Astrocyte of the spinal cord (primary cell): ENCODE measurements at regions not wholly inside any gene's neighbourhood (a gene's known extent, or its start where the extent isn't known, plus 50 kb on each side); places are given as distances from the start of the nearest gene placed in this dataset.

Source experiments
- DNase-seq: peaks from one replicate; pipeline ENCODE4 v3.0.0; 2011; ENCODE audit warnings: low read depth, low spot score
- H3K4me3 ChIP-seq: 2 replicates; pipeline ENCODE4 v1.5.1; 2011; ENCODE audit warnings: low read depth, mild to moderate bottlenecking, low read length, moderate library complexity
- in situ Hi-C: cut with HindIII; loops from 2 replicates; pipeline ENCODE4 v1.10.0; 2017; ENCODE audit warnings: low sequenced_read_pairs
- TF ChIP-seq, protein P1 (sequence below): IDR thresholded peaks from 2 replicates; pipeline ENCODE4 v1.5.1; 2012; ENCODE audit warnings: low read depth, mild to moderate bottlenecking, low read length, inconsistent platforms

GRCh38 chr10:9834434-9834833 lies 1183.2 kb upstream of the CELF2 start:
- H3K4me3 ChIP-seq, result no peak overlapping the region
- in situ Hi-C loops, result no loop called here
- TF ChIP-seq, protein P1, sequence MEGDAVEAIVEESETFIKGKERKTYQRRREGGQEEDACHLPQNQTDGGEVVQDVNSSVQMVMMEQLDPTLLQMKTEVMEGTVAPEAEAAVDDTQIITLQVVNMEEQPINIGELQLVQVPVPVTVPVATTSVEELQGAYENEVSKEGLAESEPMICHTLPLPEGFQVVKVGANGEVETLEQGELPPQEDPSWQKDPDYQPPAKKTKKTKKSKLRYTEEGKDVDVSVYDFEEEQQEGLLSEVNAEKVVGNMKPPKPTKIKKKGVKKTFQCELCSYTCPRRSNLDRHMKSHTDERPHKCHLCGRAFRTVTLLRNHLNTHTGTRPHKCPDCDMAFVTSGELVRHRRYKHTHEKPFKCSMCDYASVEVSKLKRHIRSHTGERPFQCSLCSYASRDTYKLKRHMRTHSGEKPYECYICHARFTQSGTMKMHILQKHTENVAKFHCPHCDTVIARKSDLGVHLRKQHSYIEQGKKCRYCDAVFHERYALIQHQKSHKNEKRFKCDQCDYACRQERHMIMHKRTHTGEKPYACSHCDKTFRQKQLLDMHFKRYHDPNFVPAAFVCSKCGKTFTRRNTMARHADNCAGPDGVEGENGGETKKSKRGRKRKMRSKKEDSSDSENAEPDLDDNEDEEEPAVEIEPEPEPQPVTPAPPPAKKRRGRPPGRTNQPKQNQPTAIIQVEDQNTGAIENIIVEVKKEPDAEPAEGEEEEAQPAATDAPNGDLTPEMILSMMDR, result no peak
- DNase-seq, result no peak

GRCh38 chr10:9845075-9845474 lies 1172.6 kb upstream of the CELF2 start:
- DNase-seq, result no peak

DNA sequence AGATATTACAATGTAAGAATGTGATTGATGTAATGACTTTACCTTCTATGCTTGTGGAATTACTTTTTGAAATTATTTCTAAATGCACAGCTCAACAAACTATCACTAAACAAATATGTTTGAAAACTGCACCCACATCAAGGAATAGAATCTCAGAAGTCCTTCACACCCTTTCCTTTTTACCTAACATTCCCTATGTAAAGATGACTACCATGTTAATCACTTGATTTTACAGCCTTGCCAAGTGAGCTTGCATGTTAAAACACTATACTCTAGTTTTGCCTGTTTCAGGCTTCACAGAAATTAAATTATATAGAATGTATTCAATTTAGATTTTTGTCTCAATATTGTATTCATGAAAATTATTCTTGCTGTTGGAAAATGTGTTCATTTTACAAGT lies 1169.4 kb upstream of the CELF2 start:
- DNase-seq, result no peak
- TF ChIP-seq, protein P1, result no peak
- H3K4me3 ChIP-seq, result no peak overlapping the region
- in situ Hi-C loops, result no loop called here

More at GRCh38 chr10:9845075-9845474, 1172.6 kb upstream of the CELF2 start:
- H3K4me3 ChIP-seq, result no peak overlapping the region
- TF ChIP-seq, protein P1, result no peak
- in situ Hi-C loops, result no loop called here

- TF ChIP-seq, protein P1, result no peak
- in situ Hi-C loops, result no loop called here
- no peak overlapping the region for H3K4me3 ChIP-seq
- DNase-seq, result no peak
Measured at GRCh38 chr10:9848981-9849380, 1168.7 kb upstream of the CELF2 start.

DNA sequence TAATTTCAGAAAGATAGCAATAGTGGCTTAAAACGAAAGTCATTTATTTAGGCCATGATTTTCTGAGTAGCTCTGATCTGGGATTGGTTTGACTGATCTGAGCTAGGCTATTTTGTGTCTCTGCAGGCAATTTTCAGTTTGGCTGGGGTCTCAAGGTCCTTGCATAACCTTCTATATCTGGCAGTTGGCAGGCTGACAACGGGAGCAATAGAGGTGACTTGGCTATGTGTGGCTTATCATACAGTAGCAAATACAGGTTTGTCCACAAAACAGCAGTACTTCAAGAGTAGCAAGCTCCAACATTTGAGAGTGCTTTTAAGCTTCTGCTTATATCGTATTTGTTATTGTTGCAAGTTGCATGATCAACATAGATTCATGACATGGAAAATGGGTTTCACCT lies 1167.3 kb upstream of the CELF2 start:
- in situ Hi-C loops, result no loop called here
- H3K4me3 ChIP-seq, result no peak overlapping the region
- no peak for DNase-seq
- TF ChIP-seq, protein P1, result no peak

DNA sequence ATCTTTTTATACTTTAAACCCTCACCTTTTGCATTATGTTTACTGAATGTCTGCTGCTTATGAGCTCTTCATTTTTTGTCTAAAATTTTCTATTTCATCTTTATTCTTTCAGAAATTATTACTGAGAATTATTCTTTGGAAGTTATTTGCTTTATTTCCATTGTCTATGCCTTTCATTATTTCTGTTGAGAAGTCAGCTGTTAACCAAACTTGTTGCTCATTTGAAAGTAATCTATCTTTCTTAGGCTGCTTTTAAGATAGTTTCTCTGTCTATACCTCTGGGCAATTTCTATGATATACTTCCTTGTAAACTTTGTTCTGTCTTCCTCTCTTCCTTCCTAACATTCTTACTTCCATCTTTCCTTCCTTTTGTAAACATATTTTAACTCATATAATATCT lies 1165.9 kb upstream of the CELF2 start:
- DNase-seq, result no peak
- TF ChIP-seq, protein P1, result no peak
- in situ Hi-C loops, result no loop called here
- no peak overlapping the region for H3K4me3 ChIP-seq
